NCI-H1436 treated with DMSO at 0.1 percent for 48 hours (cell line): ENCODE measurements at regions not wholly inside any gene's neighbourhood (a gene's known extent, or its start where the extent isn't known, plus 50 kb on each side); places are given as distances from the start of the nearest gene placed in this dataset.

Experiments
- DNase-seq: peaks from one replicate; lab custom pipeline; 2025; lab: John Stamatoyannopoulos, UW

GRCh38 chr9:108188976-108189375 lies 666.8 kb downstream of the ACTL7B start:
- DNase-seq, result no peak

GRCh38 chr9:108188482-108188881 lies 667.3 kb downstream of the ACTL7B start:
- no peak for DNase-seq

- DNase-seq, result no peak
Measured at GRCh38 chr9:108186642-108187395, 669.0 kb downstream of the ACTL7B start.

- no peak for DNase-seq
Measured at GRCh38 chr9:108185613-108186012, 670.2 kb downstream of the ACTL7B start.

GRCh38 chr9:108184941-108185340 lies 670.8 kb downstream of the ACTL7B start:
- DNase-seq, result no peak

- DNase-seq, result no peak
Measured at GRCh38 chr9:108184009-108184408, 671.8 kb downstream of the ACTL7B start.

- no peak for DNase-seq
Measured at GRCh38 chr9:108182950-108183381, 672.8 kb downstream of the ACTL7B start.

- no peak for DNase-seq
Measured at GRCh38 chr9:108182270-108182669, 673.5 kb downstream of the ACTL7B start.

GRCh38 chr9:108181441-108181840 lies 674.3 kb downstream of the ACTL7B start:
- DNase-seq, result no peak

GRCh38 chr9:108180541-108180940 lies 675.2 kb downstream of the ACTL7B start:
- DNase-seq, result no peak

GRCh38 chr9:108178318-108178717 lies 677.5 kb downstream of the ACTL7B start:
- no peak for DNase-seq

GRCh38 chr9:108168236-108168850 lies 678.8 kb upstream of the KLF4 start:
- DNase-seq, result no peak

- no peak for DNase-seq
Measured at GRCh38 chr9:108167136-108167900, 677.7 kb upstream of the KLF4 start.

- DNase-seq, result no peak
Measured at GRCh38 chr9:108166519-108166918, 677.0 kb upstream of the KLF4 start.

- no peak for DNase-seq
Measured at GRCh38 chr9:108163321-108164005, 673.9 kb upstream of the KLF4 start.

- no peak for DNase-seq
Measured at GRCh38 chr9:108162664-108163063, 673.1 kb upstream of the KLF4 start.

- no peak for DNase-seq
Measured at GRCh38 chr9:108161503-108161902, 671.9 kb upstream of the KLF4 start.

GRCh38 chr9:108160706-108161355 lies 671.3 kb upstream of the KLF4 start:
- DNase-seq, result no peak

GRCh38 chr9:108160039-108160438 lies 670.5 kb upstream of the KLF4 start:
- DNase-seq, result no peak

- no peak for DNase-seq
Measured at GRCh38 chr9:108158236-108158995, 668.8 kb upstream of the KLF4 start.
